ENCODE measurements at regions not wholly inside any gene's neighbourhood (a gene's known extent, or its start where the extent isn't known, plus 50 kb on each side); places are given as distances from the start of the nearest gene placed in this dataset.

DNA sequence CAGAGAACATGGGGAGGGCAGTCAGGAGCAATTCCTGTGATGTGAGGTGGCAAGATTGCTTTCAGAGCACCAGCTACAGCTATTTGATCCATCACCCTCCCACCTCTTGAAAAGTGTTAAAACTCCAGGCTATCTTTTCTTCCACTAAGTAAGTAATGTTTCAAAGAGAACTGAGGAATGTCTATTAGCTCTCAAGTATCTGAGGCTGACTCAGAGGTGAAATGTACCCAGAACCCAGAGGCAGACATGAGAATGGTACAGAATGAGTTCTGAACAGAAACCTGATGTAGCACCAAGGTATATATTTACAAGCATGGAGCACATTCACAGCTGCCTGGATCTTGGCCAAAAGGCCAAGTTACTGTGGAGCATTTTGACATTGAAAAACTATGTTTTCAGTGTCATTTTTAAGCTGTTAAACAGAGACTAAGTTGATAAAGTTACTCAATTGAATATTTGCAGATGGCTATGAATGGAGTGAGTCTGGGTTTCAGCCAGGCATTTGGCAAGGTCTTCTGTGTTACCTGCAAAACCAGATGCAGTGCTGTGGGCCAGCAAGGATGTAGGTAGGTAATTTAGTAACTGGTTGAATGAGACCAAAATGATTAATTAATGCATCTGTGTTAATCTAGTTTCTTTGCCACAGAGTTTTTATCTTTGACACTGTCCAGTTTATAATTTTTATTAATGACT is 227.7 kb upstream of the CD96 start:
- peaks cover 22% of the 10 kb centered on the region for H3K4me1 Mint-ChIP-seq
- no peaks in the 10 kb centered on the region for H3K9me3 Mint-ChIP-seq (ENCODE audit: low read depth)
- H3K4me3 Mint-ChIP-seq, result no peak overlapping the region
- no peaks in the 10 kb centered on the region for H3K36me3 Mint-ChIP-seq (ENCODE audit: low read depth)
- CTCF ChIA-PET, result no interaction called here
- intact Hi-C loops (cut with DNase I, micrococcal nuclease), result loop anchor here in 1 of 2 experiments (5.0 kb wide), 1 partner anchor 502 kb away; no protein-coding TSS in a partner anchor
- no peak for ATAC-seq
- DNase-seq, result no peak
- no peak overlapping the region for H3K27ac Mint-ChIP-seq
- H3K27me3 Mint-ChIP-seq, result no peaks in the 10 kb centered on the region
- POLR2A ChIA-PET, result no interaction called here

DNA sequence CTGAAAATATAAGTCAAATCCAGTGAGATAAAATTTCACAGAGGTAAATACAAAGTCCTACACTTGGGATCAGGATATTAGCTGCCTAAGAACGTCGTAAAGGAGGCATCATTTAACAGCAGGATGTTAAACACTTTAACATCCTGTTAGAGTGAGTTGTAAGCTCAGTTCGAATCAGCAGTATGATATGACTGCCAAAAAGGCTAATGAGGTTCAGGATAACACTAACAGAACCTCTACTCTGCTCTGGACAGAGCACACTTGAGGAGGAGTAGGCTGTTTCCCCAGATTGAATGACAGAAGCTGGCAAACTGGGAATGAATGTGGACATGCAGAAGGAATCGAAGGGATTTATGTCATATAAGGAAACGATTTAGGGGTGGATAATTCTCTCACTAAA is 227.1 kb upstream of the CD96 start:
- intact Hi-C loops (cut with DNase I, micrococcal nuclease), result loop anchor here in 1 of 2 experiments (5.0 kb wide), 1 partner anchor 503 kb away; no protein-coding TSS in a partner anchor
- Mint-ChIP-seq H3K4me3 (no peak overlapping the region), H3K27ac (no peak overlapping the region), H3K27me3 (no peaks in the 10 kb centered on the region), H3K9me3 (ENCODE audit: low read depth) (no peaks in the 10 kb centered on the region), H3K4me1 (peaks cover 22% of the 10 kb centered on the region), H3K36me3 (ENCODE audit: low read depth) (no peaks in the 10 kb centered on the region)
- no peak for DNase-seq
- CTCF ChIA-PET, result interaction anchor here (0.7 to 1.1 kb wide), 2 partner anchors 16 to 308 kb away, joined by 3 read pairs; no protein-coding TSS in a partner anchor
- POLR2A ChIA-PET, result no interaction called here
- ATAC-seq, result no peak

DNA sequence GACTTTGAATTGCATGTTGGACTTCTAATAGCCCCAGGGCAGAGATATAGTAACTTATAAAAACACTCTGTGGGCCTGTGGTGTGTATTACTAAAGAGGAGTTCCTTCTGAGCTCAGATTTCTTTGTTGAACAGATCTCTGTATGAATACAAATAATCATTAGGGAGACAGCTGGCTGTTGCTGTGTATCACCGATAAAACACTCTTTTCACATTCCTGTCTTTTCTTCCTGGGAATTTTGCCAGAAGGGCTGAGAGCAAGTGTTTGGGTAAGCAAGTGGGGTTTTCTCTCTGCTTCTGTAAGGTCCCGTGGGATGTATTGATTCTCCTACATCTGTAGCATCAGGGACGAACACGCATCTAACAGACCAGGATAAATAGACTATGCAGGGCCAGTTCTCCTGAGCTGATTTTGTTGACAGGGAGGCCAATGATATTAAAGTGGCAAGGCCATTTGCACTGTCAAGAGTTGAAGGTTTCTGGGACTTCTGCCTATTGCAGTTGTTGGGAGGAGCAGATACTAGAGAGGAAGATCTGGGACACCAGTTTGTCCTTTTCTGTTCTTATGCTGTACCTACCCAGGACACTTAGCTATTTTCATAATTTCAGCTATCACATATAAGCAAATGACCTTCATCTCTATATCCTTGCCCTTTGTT is 225.9 kb upstream of the CD96 start:
- POLR2A ChIA-PET, result no interaction called here
- CTCF ChIA-PET, result interaction anchor here (1.1 kb wide), 1 partner anchor 17 kb away, joined by 3 read pairs; no protein-coding TSS in a partner anchor
- Mint-ChIP-seq H3K27ac (no peak overlapping the region), H3K4me1 (peaks cover 14% of the 10 kb centered on the region), H3K27me3 (no peaks in the 10 kb centered on the region), H3K4me3 (no peak overlapping the region), H3K9me3 (ENCODE audit: low read depth) (no peaks in the 10 kb centered on the region), H3K36me3 (ENCODE audit: low read depth) (no peaks in the 10 kb centered on the region)
- intact Hi-C loops (cut with DNase I, micrococcal nuclease), result no loop called here
- DNase-seq, result no peak
- ATAC-seq, result no peak

DNA sequence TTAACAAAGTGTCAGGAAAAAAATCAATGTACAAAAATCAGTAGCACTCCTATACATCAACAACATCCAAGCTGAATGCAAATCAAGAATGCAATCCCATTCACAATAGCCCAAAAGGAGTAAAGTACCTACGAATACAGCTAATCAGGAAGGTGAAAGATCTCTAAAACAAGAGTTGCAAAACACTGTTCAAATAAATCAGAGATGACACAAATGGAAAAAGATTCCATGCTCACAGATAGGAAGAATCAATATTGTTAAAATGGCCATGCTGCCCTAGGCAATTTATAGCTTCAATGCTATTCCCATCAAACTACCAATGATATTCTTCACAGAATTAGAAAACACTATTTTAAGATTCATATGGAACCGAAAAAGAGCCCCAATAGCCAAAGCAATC is 223.7 kb upstream of the CD96 start:
- DNase-seq, result no peak
- CTCF ChIA-PET, result interaction anchor here (1.0 kb wide), 1 partner anchor 41 kb away, joined by 3 read pairs; no protein-coding TSS in a partner anchor
- H3K4me1 Mint-ChIP-seq, result peaks cover under 1% of the 10 kb centered on the region

DNA sequence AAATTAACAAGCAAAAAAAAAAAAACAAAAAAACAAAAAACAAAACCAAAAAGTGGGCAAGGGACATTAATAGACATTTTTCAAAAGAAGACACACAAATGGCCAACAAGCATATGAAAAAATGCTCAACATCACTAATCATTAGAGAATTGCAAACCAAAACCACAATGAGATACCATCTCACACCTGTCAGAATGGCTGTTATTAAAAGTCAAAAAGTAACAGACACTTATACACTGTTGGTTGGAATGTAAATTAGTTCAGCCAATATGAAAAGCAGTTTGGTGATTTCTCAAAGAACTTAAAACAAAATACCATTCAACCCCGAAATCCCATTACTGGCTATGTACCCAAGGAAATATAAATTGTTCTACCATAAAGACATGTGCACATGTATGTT is 222.4 kb upstream of the CD96 start:
- Mint-ChIP-seq H3K36me3 (ENCODE audit: low read depth) (no peaks in the 10 kb centered on the region), H3K9me3 (ENCODE audit: low read depth) (no peaks in the 10 kb centered on the region), H3K4me1 (peaks cover 13% of the 10 kb centered on the region), H3K27ac (no peak overlapping the region), H3K27me3 (no peaks in the 10 kb centered on the region), H3K4me3 (no peak overlapping the region)
- ATAC-seq, result no peak
- POLR2A ChIA-PET, result no interaction called here
- intact Hi-C loops (cut with DNase I, micrococcal nuclease), result no loop called here
- CTCF ChIA-PET, result no interaction called here
- no peak for DNase-seq

More for the DNA sequence above, 223.7 kb upstream of the CD96 start:
- Mint-ChIP-seq H3K36me3 (ENCODE audit: low read depth) (no peaks in the 10 kb centered on the region), H3K27me3 (no peaks in the 10 kb centered on the region), H3K27ac (no peak overlapping the region), H3K4me3 (no peak overlapping the region), H3K9me3 (ENCODE audit: low read depth) (no peaks in the 10 kb centered on the region)
- POLR2A ChIA-PET, result interaction anchor here (0.7 kb wide), 1 partner anchor 351 kb away, joined by 3 read pairs; no protein-coding TSS in a partner anchor
- ATAC-seq, result no peak
- intact Hi-C loops (cut with DNase I, micrococcal nuclease), result no loop called here

DNA sequence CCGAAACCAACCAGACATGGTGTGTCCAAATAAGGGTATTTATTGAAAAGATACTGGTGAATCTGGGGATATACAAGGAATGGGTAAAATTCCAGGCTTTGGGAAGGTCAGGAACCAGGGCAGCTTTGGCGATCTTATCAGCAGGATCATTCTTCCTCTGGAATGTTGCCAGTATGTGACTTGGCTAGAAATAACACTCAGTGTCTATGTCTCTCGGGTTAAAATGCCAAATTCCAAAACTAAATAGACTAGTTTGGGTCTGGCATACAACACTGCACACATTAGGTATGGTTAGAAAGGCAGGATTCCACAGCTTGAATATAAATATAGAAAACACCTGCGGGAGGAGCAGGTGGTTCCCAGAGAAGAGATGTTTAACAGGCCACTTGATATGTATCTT is 220.2 kb upstream of the CD96 start:
- intact Hi-C loops (cut with DNase I, micrococcal nuclease), result no loop called here
- no peak for ATAC-seq
- H3K36me3 Mint-ChIP-seq (ENCODE audit: low read depth), result no peaks in the 10 kb centered on the region
- CTCF ChIA-PET, result no interaction called here
- DNase-seq, result no peak
- H3K27ac Mint-ChIP-seq, result no peak overlapping the region
- H3K27me3 Mint-ChIP-seq, result no peaks in the 10 kb centered on the region
- H3K4me3 Mint-ChIP-seq, result no peak overlapping the region
- POLR2A ChIA-PET, result interaction anchor here (1.3 kb wide), 1 partner anchor 27 kb away, joined by 4 read pairs; no protein-coding TSS in a partner anchor
- no peaks in the 10 kb centered on the region for H3K9me3 Mint-ChIP-seq (ENCODE audit: low read depth)
- H3K4me1 Mint-ChIP-seq, result peaks cover 34% of the 10 kb centered on the region

DNA sequence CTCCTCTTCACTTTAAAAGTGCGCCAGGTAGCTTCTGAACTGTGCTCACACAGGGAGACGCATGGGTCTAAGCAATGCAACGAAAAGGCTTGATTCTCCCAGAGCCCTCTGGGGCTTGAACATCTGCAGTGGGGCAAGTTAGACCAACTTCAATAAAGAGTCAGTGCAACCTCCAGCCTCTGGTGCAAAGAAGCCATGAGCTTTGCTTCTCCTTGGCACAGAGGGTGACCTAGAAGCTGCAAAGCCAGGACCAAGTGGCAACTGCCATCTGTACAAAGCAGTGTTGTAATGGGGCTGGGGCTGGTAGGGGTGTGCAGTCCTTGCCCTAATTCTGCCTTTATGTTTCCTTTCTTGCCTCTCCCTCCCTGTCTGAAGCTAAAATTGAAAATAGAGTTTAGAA is 219.0 kb upstream of the CD96 start:
- Mint-ChIP-seq H3K27me3 (no peaks in the 10 kb centered on the region), H3K36me3 (ENCODE audit: low read depth) (no peaks in the 10 kb centered on the region), H3K27ac (no peak overlapping the region), H3K4me1 (peaks cover 34% of the 10 kb centered on the region), H3K4me3 (no peak overlapping the region), H3K9me3 (ENCODE audit: low read depth) (no peaks in the 10 kb centered on the region)
- CTCF ChIA-PET, result interaction anchor here (0.8 to 1.4 kb wide), 3 partner anchors 12 to 217 kb away, joined by 3 to 4 read pairs (median 4); no protein-coding TSS in a partner anchor
- DNase-seq (no peak), ATAC-seq (no peak)
- intact Hi-C loops (cut with DNase I, micrococcal nuclease), result no loop called here
- POLR2A ChIA-PET, result no interaction called here

DNA sequence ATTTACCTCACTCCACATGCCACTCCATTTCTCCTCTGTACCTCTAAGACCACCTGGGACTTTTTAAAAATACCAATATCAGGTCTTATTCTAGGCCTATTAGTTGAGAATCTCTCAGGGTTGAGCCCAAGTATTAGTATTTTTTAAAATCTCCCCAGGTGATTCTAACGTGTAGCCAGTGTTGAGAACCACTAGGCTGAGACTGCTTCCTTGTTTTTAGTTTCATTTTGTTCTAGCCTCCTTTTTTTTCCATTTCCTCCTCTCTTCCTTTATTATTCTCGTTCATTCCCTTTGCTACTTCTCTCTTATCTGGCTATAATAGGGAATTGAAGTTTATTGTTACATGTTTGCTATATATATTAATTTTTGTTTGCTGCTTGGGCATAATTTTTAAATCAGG is 217.8 kb upstream of the CD96 start:
- CTCF ChIA-PET, result interaction anchor here (0.6 to 1.4 kb wide), 3 partner anchors 14 to 24 kb away, joined by 3 to 4 read pairs (median 4); no protein-coding TSS in a partner anchor
- H3K27ac Mint-ChIP-seq, result peak overlapping the region; percentile 75
- peak; percentile 31 for ATAC-seq
- H3K27me3 Mint-ChIP-seq, result no peaks in the 10 kb centered on the region
- H3K4me1 Mint-ChIP-seq, result peaks cover 34% of the 10 kb centered on the region
- no peak for DNase-seq
- intact Hi-C loops (cut with DNase I, micrococcal nuclease), result no loop called here
- POLR2A ChIA-PET, result no interaction called here
- peak overlapping the region; percentile 18 for H3K4me3 Mint-ChIP-seq
- no peaks in the 10 kb centered on the region for H3K36me3 Mint-ChIP-seq (ENCODE audit: low read depth)
- no peaks in the 10 kb centered on the region for H3K9me3 Mint-ChIP-seq (ENCODE audit: low read depth)

DNA sequence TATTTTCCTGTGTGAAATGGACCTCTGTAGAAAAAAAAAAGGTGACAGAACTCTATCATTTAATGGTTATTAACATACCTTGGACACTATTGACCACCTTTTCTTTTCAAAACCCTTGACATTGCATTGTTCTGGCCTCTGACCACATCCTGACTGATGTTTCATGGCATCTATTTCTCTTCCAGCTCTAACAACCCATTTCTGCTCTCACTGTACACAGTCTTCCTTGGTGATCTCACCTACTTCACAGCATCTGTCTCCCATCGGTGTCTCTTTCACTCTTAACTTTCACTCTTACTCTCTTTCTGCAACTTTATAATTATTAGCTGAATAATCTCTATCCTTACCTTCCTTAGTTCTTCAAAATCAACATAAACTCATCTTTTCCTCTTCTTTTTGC is 217.4 kb upstream of the CD96 start:
- no peaks in the 10 kb centered on the region for H3K9me3 Mint-ChIP-seq (ENCODE audit: low read depth)
- DNase-seq (no peak), ATAC-seq (peak; percentile 70)
- no peaks in the 10 kb centered on the region for H3K36me3 Mint-ChIP-seq (ENCODE audit: low read depth)
- CTCF ChIA-PET, result interaction anchor here (1.0 to 1.1 kb wide), 2 partner anchors 11 to 14 kb away, joined by 3 to 4 read pairs; no protein-coding TSS in a partner anchor
- H3K27ac Mint-ChIP-seq, result peak overlapping the region; percentile 33
- intact Hi-C loops (cut with DNase I, micrococcal nuclease), result no loop called here
- no peaks in the 10 kb centered on the region for H3K27me3 Mint-ChIP-seq
- peak overlapping the region; percentile 2 for H3K4me3 Mint-ChIP-seq
- POLR2A ChIA-PET, result no interaction called here
- peaks cover 34% of the 10 kb centered on the region for H3K4me1 Mint-ChIP-seq

DNA sequence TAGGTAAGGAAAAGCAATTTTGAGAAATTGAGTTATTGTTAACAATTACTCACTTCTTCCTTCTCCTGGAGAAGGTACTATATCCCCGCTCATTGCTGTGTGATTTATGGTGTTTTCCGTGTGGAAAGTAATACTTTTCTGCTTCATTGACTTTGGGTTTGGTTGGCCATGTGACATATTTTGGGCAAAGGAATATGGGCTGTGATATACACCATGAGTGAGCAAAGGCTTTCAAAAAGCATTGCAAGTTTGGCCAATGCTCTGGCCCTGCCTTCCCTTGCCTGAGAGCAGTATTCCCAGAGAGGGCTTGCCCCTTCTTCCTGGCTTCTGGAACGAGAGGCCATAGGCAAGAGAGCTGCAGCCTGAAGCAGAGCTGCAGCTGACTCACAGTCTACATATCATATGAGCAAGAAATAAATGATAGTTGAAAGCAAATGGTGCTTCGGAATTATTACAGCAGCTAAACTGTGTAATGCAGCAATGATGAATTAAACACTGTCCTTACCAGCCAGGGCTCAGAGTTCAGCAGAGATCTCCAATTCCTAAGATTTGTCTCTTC is 216.8 kb upstream of the CD96 start:
- Mint-ChIP-seq H3K9me3 (ENCODE audit: low read depth) (no peaks in the 10 kb centered on the region), H3K4me3 (no peak overlapping the region), H3K27me3 (no peaks in the 10 kb centered on the region), H3K36me3 (ENCODE audit: low read depth) (no peaks in the 10 kb centered on the region), H3K27ac (no peak overlapping the region), H3K4me1 (peaks cover 34% of the 10 kb centered on the region)
- no peak for DNase-seq
- intact Hi-C loops (cut with DNase I, micrococcal nuclease), result no loop called here
- ATAC-seq, result no peak
- ChIA-PET POLR2A (no interaction called here), CTCF (interaction anchor here (1.1 kb wide), 1 partner anchor 11 kb away, joined by 3 read pairs; no protein-coding TSS in a partner anchor)

DNA sequence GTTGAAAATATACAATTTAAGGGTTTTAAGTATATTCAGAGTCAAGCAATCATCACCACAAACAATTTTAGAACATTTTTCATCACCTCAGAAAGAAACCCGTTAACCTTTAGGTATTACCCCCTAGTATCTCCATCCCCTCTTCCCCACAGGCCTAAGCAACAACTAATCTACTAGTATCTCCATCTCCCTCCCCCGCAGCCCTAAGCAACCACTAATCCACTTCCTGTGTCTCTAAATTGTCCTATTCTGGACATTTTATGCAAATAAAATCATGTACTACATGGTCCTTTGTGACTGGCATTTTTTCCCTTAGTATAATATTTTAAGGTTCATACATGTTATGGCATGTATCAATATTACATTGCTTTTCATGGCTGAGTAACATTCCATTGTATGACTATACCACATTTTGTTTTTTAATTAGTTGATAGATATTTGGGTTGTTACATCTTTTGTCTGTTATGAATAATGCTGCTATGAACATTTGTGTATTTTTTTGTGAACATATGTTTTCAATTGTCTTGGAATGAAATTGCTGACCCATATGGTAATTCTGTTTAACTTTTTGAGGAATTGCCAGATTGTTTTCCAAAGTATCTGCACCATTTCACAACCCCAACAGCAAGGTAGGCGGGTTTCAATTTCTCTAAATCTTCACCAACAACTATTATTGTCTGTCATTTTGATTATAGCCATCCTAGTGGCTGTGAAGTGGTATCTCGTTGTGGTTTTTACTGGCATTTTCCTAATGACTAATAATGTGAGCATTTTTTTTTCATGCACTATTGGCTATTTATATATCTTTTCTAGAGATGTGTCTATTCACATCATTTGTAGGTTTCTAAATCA is 215.6 kb upstream of the CD96 start:
- no peaks in the 10 kb centered on the region for H3K36me3 Mint-ChIP-seq (ENCODE audit: low read depth)
- DNase-seq, result peak; percentile 33
- H3K4me1 Mint-ChIP-seq, result peaks cover 34% of the 10 kb centered on the region
- no peaks in the 10 kb centered on the region for H3K9me3 Mint-ChIP-seq (ENCODE audit: low read depth)
- ChIA-PET CTCF (no interaction called here), POLR2A (no interaction called here)
- H3K27ac Mint-ChIP-seq, result no peak overlapping the region
- no peak overlapping the region for H3K4me3 Mint-ChIP-seq
- H3K27me3 Mint-ChIP-seq, result no peaks in the 10 kb centered on the region
- peak; percentile 38 for ATAC-seq
- intact Hi-C loops (cut with DNase I, micrococcal nuclease), result no loop called here

All from activated CD4-positive, alpha-beta T cell treated with anti-CD3 and anti-CD28 coated beads for 36 hours (primary cell).